GM21381 (cell line): ENCODE measurements at regions not wholly inside any gene's neighbourhood (a gene's known extent, or its start where the extent isn't known, plus 50 kb on each side); places are given as distances from the start of the nearest gene placed in this dataset.

Source experiments
- ATAC-seq: cut with Tn5 transposase; IDR thresholded peaks from one replicate; pipeline ENCODE4 v1.9.1; 2021; ENCODE audit warnings: mild to moderate bottlenecking, moderate library complexity; ENCODE audit not compliant: unreplicated experiment

GRCh38 chr3:72313308-72313707 is 528.4 kb upstream of the PROK2 start:
- no peak for ATAC-seq

- no peak for ATAC-seq
Observed at GRCh38 chr3:72312339-72312738, 527.4 kb upstream of the PROK2 start.

GRCh38 chr3:72311425-72311824 is 526.5 kb upstream of the PROK2 start:
- no peak for ATAC-seq

GRCh38 chr3:72310419-72311380 is 525.8 kb upstream of the PROK2 start:
- ATAC-seq, result peak; percentile 93

- no peak for ATAC-seq
Observed at GRCh38 chr3:72309661-72310418, 524.9 kb upstream of the PROK2 start.

GRCh38 chr3:72308641-72309040 is 523.7 kb upstream of the PROK2 start:
- no peak for ATAC-seq

GRCh38 chr3:72307438-72308115 is 522.6 kb upstream of the PROK2 start:
- no peak for ATAC-seq

- no peak for ATAC-seq
Observed at GRCh38 chr3:72306800-72307341, 521.9 kb upstream of the PROK2 start.

- no peak for ATAC-seq
Observed at GRCh38 chr3:72303926-72304325, 519.0 kb upstream of the PROK2 start.

GRCh38 chr3:72301779-72302178 is 516.8 kb upstream of the PROK2 start:
- ATAC-seq, result no peak

GRCh38 chr3:72300621-72301020 is 515.7 kb upstream of the PROK2 start:
- no peak for ATAC-seq

GRCh38 chr3:72299823-72300222 is 514.9 kb upstream of the PROK2 start:
- ATAC-seq, result no peak

- no peak for ATAC-seq
Observed at GRCh38 chr3:72299321-72299802, 514.4 kb upstream of the PROK2 start.

GRCh38 chr3:72298201-72299152 is 513.5 kb upstream of the PROK2 start:
- ATAC-seq, result no peak

- ATAC-seq, result no peak
Observed at GRCh38 chr3:72297481-72297880, 512.5 kb upstream of the PROK2 start.

GRCh38 chr3:72296477-72297111 is 511.6 kb upstream of the PROK2 start:
- no peak for ATAC-seq

- no peak for ATAC-seq
Observed at GRCh38 chr3:72295962-72296450, 511.1 kb upstream of the PROK2 start.

GRCh38 chr3:72295276-72295961 is 510.5 kb upstream of the PROK2 start:
- no peak for ATAC-seq
